ENCODE measurements at regions not wholly inside any gene's neighbourhood (a gene's known extent, or its start where the extent isn't known, plus 50 kb on each side); places are given as distances from the start of the nearest gene placed in this dataset.

GRCh38 chr7:156168434-156168833, 356.2 kb upstream of the SHH start:
- H3K27ac Mint-ChIP-seq, result no peak overlapping the region
- no peaks in the 10 kb centered on the region for H3K36me3 Mint-ChIP-seq
- H3K9me3 ChIP-seq (ENCODE audit: control insufficient read depth in 1 of 2, low read length in 2 of 2), result no peaks in the 10 kb centered on the region
- H3K4me1 ChIP-seq (ENCODE audit: insufficient read depth, low read length), result no peaks in the 10 kb centered on the region
- POLR2A ChIA-PET (ENCODE audit: partially characterized antibody), result no interaction called here
- H3K4me3 ChIP-seq (ENCODE audit: low read length in 2 of 2), result no peak overlapping the region
- no peak overlapping the region for H3K4me3 Mint-ChIP-seq
- H3K36me3 ChIP-seq (ENCODE audit: insufficient read depth, low read length), result no peaks in the 10 kb centered on the region
- no peaks in the 10 kb centered on the region for H3K27me3 ChIP-seq (ENCODE audit: insufficient read depth, low read length)
- peaks cover 0 to 2% of the 10 kb centered on the region in 2 donors for H3K27me3 Mint-ChIP-seq
- H3K9me3 Mint-ChIP-seq, result no peaks in the 10 kb centered on the region
- no peaks in the 10 kb centered on the region for H3K4me1 Mint-ChIP-seq
- no peak for DNase-seq
- H3K27ac ChIP-seq (ENCODE audit: low read depth, low read length), result no peak overlapping the region
- intact Hi-C loops (cut with micrococcal nuclease), result no loop called here
- CTCF ChIA-PET (ENCODE audit: partially characterized antibody), result no interaction called here

GRCh38 chr7:156167987-156168386, 355.7 kb upstream of the SHH start:
- DNase-seq, result no peak
- Histone ChIP-seq H3K4me1 (ENCODE audit: insufficient read depth, low read length) (no peaks in the 10 kb centered on the region), H3K9me3 (ENCODE audit: control insufficient read depth in 1 of 2, low read length in 2 of 2) (no peaks in the 10 kb centered on the region), H3K27me3 (ENCODE audit: insufficient read depth, low read length) (no peaks in the 10 kb centered on the region), H3K4me3 (ENCODE audit: low read length in 2 of 2) (no peak overlapping the region), H3K27ac (ENCODE audit: low read depth, low read length) (no peak overlapping the region), H3K36me3 (ENCODE audit: insufficient read depth, low read length) (no peaks in the 10 kb centered on the region)
- no peak overlapping the region for H3K4me3 Mint-ChIP-seq
- H3K36me3 Mint-ChIP-seq, result no peaks in the 10 kb centered on the region
- CTCF ChIA-PET (ENCODE audit: partially characterized antibody), result no interaction called here
- POLR2A ChIA-PET (ENCODE audit: partially characterized antibody), result no interaction called here
- H3K27ac Mint-ChIP-seq, result no peak overlapping the region
- no peaks in the 10 kb centered on the region for H3K9me3 Mint-ChIP-seq
- intact Hi-C loops (cut with micrococcal nuclease), result no loop called here
- H3K27me3 Mint-ChIP-seq, result peaks cover 0 to 2% of the 10 kb centered on the region in 2 donors
- H3K4me1 Mint-ChIP-seq, result no peaks in the 10 kb centered on the region

GRCh38 chr7:156167417-156167807, 355.1 kb upstream of the SHH start:
- intact Hi-C loops (cut with micrococcal nuclease), result no loop called here
- no peak overlapping the region for H3K4me3 Mint-ChIP-seq
- no peak for DNase-seq
- H3K4me1 Mint-ChIP-seq, result no peaks in the 10 kb centered on the region
- H3K27me3 Mint-ChIP-seq, result peaks cover 0 to 2% of the 10 kb centered on the region in 2 donors
- no peaks in the 10 kb centered on the region for H3K4me1 ChIP-seq (ENCODE audit: insufficient read depth, low read length)
- H3K27ac Mint-ChIP-seq, result no peak overlapping the region
- H3K27me3 ChIP-seq (ENCODE audit: insufficient read depth, low read length), result no peaks in the 10 kb centered on the region
- POLR2A ChIA-PET (ENCODE audit: partially characterized antibody), result no interaction called here
- H3K9me3 ChIP-seq (ENCODE audit: control insufficient read depth in 1 of 2, low read length in 2 of 2), result no peaks in the 10 kb centered on the region
- H3K9me3 Mint-ChIP-seq, result no peaks in the 10 kb centered on the region
- H3K4me3 ChIP-seq (ENCODE audit: low read length in 2 of 2), result no peak overlapping the region
- H3K36me3 Mint-ChIP-seq, result no peaks in the 10 kb centered on the region
- H3K27ac ChIP-seq (ENCODE audit: low read depth, low read length), result no peak overlapping the region
- no peaks in the 10 kb centered on the region for H3K36me3 ChIP-seq (ENCODE audit: insufficient read depth, low read length)
- CTCF ChIA-PET (ENCODE audit: partially characterized antibody), result no interaction called here

GRCh38 chr7:156166692-156167416, 354.6 kb upstream of the SHH start:
- no peaks in the 10 kb centered on the region for H3K9me3 ChIP-seq (ENCODE audit: control insufficient read depth in 1 of 2, low read length in 2 of 2)
- no peaks in the 10 kb centered on the region for H3K4me1 Mint-ChIP-seq
- no peaks in the 10 kb centered on the region for H3K27me3 ChIP-seq (ENCODE audit: insufficient read depth, low read length)
- peaks cover 0 to 2% of the 10 kb centered on the region in 2 donors for H3K27me3 Mint-ChIP-seq
- CTCF ChIA-PET (ENCODE audit: partially characterized antibody), result no interaction called here
- H3K4me1 ChIP-seq (ENCODE audit: insufficient read depth, low read length), result no peaks in the 10 kb centered on the region
- H3K36me3 Mint-ChIP-seq, result no peaks in the 10 kb centered on the region
- no peak overlapping the region for H3K4me3 Mint-ChIP-seq
- intact Hi-C loops (cut with micrococcal nuclease), result no loop called here
- POLR2A ChIA-PET (ENCODE audit: partially characterized antibody), result no interaction called here
- H3K9me3 Mint-ChIP-seq, result no peaks in the 10 kb centered on the region
- no peaks in the 10 kb centered on the region for H3K36me3 ChIP-seq (ENCODE audit: insufficient read depth, low read length)
- no peak overlapping the region for H3K27ac ChIP-seq (ENCODE audit: low read depth, low read length)
- no peak overlapping the region for H3K27ac Mint-ChIP-seq
- H3K4me3 ChIP-seq (ENCODE audit: low read length in 2 of 2), result no peak overlapping the region
- DNase-seq, result no peak

GRCh38 chr7:156163747-156164146, 351.5 kb upstream of the SHH start:
- H3K9me3 ChIP-seq (ENCODE audit: control insufficient read depth in 1 of 2, low read length in 2 of 2), result no peaks in the 10 kb centered on the region
- no peak overlapping the region for H3K4me3 ChIP-seq (ENCODE audit: low read length in 2 of 2)
- H3K36me3 ChIP-seq (ENCODE audit: insufficient read depth, low read length), result no peaks in the 10 kb centered on the region
- Mint-ChIP-seq H3K27ac (no peak overlapping the region), H3K36me3 (no peaks in the 10 kb centered on the region), H3K9me3 (peaks cover 0 to 3% (median 0%) of the 10 kb centered on the region in 8 donors), H3K4me1 (no peaks in the 10 kb centered on the region), H3K4me3 (no peak overlapping the region), H3K27me3 (peaks cover 2 to 5% of the 10 kb centered on the region in 2 donors)
- no peak overlapping the region for H3K27ac ChIP-seq (ENCODE audit: low read depth, low read length)
- CTCF ChIA-PET (ENCODE audit: partially characterized antibody), result no interaction called here
- no peaks in the 10 kb centered on the region for H3K27me3 ChIP-seq (ENCODE audit: insufficient read depth, low read length)
- intact Hi-C loops (cut with micrococcal nuclease), result no loop called here
- POLR2A ChIA-PET (ENCODE audit: partially characterized antibody), result no interaction called here
- DNase-seq, result no peak
- no peaks in the 10 kb centered on the region for H3K4me1 ChIP-seq (ENCODE audit: insufficient read depth, low read length)

GRCh38 chr7:156162451-156162850, 350.2 kb upstream of the SHH start:
- POLR2A ChIA-PET (ENCODE audit: partially characterized antibody), result no interaction called here
- CTCF ChIA-PET (ENCODE audit: partially characterized antibody), result no interaction called here
- Histone ChIP-seq H3K4me1 (ENCODE audit: insufficient read depth, low read length) (no peaks in the 10 kb centered on the region), H3K9me3 (ENCODE audit: control insufficient read depth in 1 of 2, low read length in 2 of 2) (no peaks in the 10 kb centered on the region), H3K4me3 (ENCODE audit: low read length in 2 of 2) (no peak overlapping the region), H3K36me3 (ENCODE audit: insufficient read depth, low read length) (no peaks in the 10 kb centered on the region), H3K27ac (ENCODE audit: low read depth, low read length) (no peak overlapping the region), H3K27me3 (ENCODE audit: insufficient read depth, low read length) (no peaks in the 10 kb centered on the region)
- H3K4me1 Mint-ChIP-seq, result no peaks in the 10 kb centered on the region
- peaks cover 0 to 5% of the 10 kb centered on the region in 2 donors for H3K27me3 Mint-ChIP-seq
- H3K9me3 Mint-ChIP-seq, result peaks cover 0 to 3% (median 0%) of the 10 kb centered on the region in 8 donors
- no peak overlapping the region for H3K4me3 Mint-ChIP-seq
- intact Hi-C loops (cut with micrococcal nuclease), result no loop called here
- H3K36me3 Mint-ChIP-seq, result no peaks in the 10 kb centered on the region
- DNase-seq, result no peak
- no peak overlapping the region for H3K27ac Mint-ChIP-seq

- peaks cover 0 to 3% (median 0%) of the 10 kb centered on the region in 8 donors for H3K9me3 Mint-ChIP-seq
- no peaks in the 10 kb centered on the region for H3K36me3 Mint-ChIP-seq
- no peak overlapping the region for H3K27ac ChIP-seq (ENCODE audit: low read depth, low read length)
- H3K27me3 ChIP-seq (ENCODE audit: insufficient read depth, low read length), result no peaks in the 10 kb centered on the region
- no peaks in the 10 kb centered on the region for H3K36me3 ChIP-seq (ENCODE audit: insufficient read depth, low read length)
- POLR2A ChIA-PET (ENCODE audit: partially characterized antibody), result no interaction called here
- no peak for DNase-seq
- H3K4me3 ChIP-seq (ENCODE audit: low read length in 2 of 2), result no peak overlapping the region
- no peaks in the 10 kb centered on the region for H3K4me1 ChIP-seq (ENCODE audit: insufficient read depth, low read length)
- H3K4me3 Mint-ChIP-seq, result no peak overlapping the region
- CTCF ChIA-PET (ENCODE audit: partially characterized antibody), result no interaction called here
- no peaks in the 10 kb centered on the region for H3K9me3 ChIP-seq (ENCODE audit: control insufficient read depth in 1 of 2, low read length in 2 of 2)
- no peaks in the 10 kb centered on the region for H3K4me1 Mint-ChIP-seq
- peaks cover 0 to 6% of the 10 kb centered on the region in 2 donors for H3K27me3 Mint-ChIP-seq
- intact Hi-C loops (cut with micrococcal nuclease), result no loop called here
- no peak overlapping the region for H3K27ac Mint-ChIP-seq
These were observed 348.5 kb upstream of the SHH start for GRCh38 chr7:156160811-156161210.

GRCh38 chr7:156158693-156159092, 346.4 kb upstream of the SHH start:
- H3K4me3 Mint-ChIP-seq, result no peak overlapping the region
- Histone ChIP-seq H3K9me3 (ENCODE audit: control insufficient read depth in 1 of 2, low read length in 2 of 2) (no peaks in the 10 kb centered on the region), H3K4me1 (ENCODE audit: insufficient read depth, low read length) (no peaks in the 10 kb centered on the region), H3K27ac (ENCODE audit: low read depth, low read length) (no peak overlapping the region), H3K36me3 (ENCODE audit: insufficient read depth, low read length) (no peaks in the 10 kb centered on the region), H3K27me3 (ENCODE audit: insufficient read depth, low read length) (no peaks in the 10 kb centered on the region), H3K4me3 (ENCODE audit: low read length in 2 of 2) (no peak overlapping the region)
- no peak for DNase-seq
- no peaks in the 10 kb centered on the region for H3K4me1 Mint-ChIP-seq
- CTCF ChIA-PET (ENCODE audit: partially characterized antibody), result no interaction called here
- POLR2A ChIA-PET (ENCODE audit: partially characterized antibody), result no interaction called here
- no peaks in the 10 kb centered on the region for H3K36me3 Mint-ChIP-seq
- no peak overlapping the region for H3K27ac Mint-ChIP-seq
- peaks cover 0 to 3% (median 0%) of the 10 kb centered on the region in 8 donors for H3K9me3 Mint-ChIP-seq
- H3K27me3 Mint-ChIP-seq, result peaks cover 0 to 6% of the 10 kb centered on the region in 2 donors
- intact Hi-C loops (cut with micrococcal nuclease), result no loop called here

Measured in CD4-positive, alpha-beta memory T cell (primary cell).